ENCODE measurements at regions not wholly inside any gene's neighbourhood (a gene's known extent, or its start where the extent isn't known, plus 50 kb on each side); places are given as distances from the start of the nearest gene placed in this dataset.

- DNase-seq (ENCODE audit: low spot score) (no peak), ATAC-seq (ENCODE audit: low FRiP score) (no peak)
- TF ChIP-seq CTCF (IDR thresholded peaks at IDR 0.05), result no peak
These were observed 1098.7 kb downstream of the BCL11B start for GRCh38 chr14:98173305-98173704.

GRCh38 chr14:98174041-98174440 lies 1098.0 kb downstream of the BCL11B start:
- TF ChIP-seq CTCF (IDR thresholded peaks at IDR 0.05), result no peak
- ATAC-seq (ENCODE audit: low FRiP score) (no peak), DNase-seq (ENCODE audit: low spot score) (no peak)

- DNase-seq (ENCODE audit: low spot score), result no peak
- no peak for ATAC-seq (ENCODE audit: low FRiP score)
- TF ChIP-seq CTCF (IDR thresholded peaks at IDR 0.05), result no peak
These were observed 1096.6 kb downstream of the BCL11B start for GRCh38 chr14:98175436-98175835.

- DNase-seq (ENCODE audit: low spot score), result no peak
- no peak for TF ChIP-seq CTCF (IDR thresholded peaks at IDR 0.05)
- ATAC-seq (ENCODE audit: low FRiP score), result no peak
These were observed 1096.1 kb downstream of the BCL11B start for GRCh38 chr14:98175881-98176280.

GRCh38 chr14:98176892-98177291 lies 1095.1 kb downstream of the BCL11B start:
- DNase-seq (ENCODE audit: low spot score), result no peak
- TF ChIP-seq CTCF (IDR thresholded peaks at IDR 0.05), result no peak
- ATAC-seq (ENCODE audit: low FRiP score), result no peak

- ATAC-seq (ENCODE audit: low FRiP score), result no peak
- no peak for TF ChIP-seq CTCF (IDR thresholded peaks at IDR 0.05)
- no peak for DNase-seq (ENCODE audit: low spot score)
These were observed 1094.4 kb downstream of the BCL11B start for GRCh38 chr14:98177551-98177950.

GRCh38 chr14:98181241-98181640 lies 1090.8 kb downstream of the BCL11B start:
- TF ChIP-seq CTCF (IDR thresholded peaks at IDR 0.05), result no peak
- DNase-seq (ENCODE audit: low spot score), result no peak
- no peak for ATAC-seq (ENCODE audit: low FRiP score)

Measured in omental fat pad (tissue), 3 donors.